Hepatocyte (in vitro differentiated cells): ENCODE measurements at regions not wholly inside any gene's neighbourhood (a gene's known extent, or its start where the extent isn't known, plus 50 kb on each side); places are given as distances from the start of the nearest gene placed in this dataset.

ENCODE experiments used
- EZH2 ChIP-seq: fragments of 200-600 bp; sonication (generic); IDR thresholded peaks from 2 replicates; pipeline ENCODE4 v1.6.1; 2016; ENCODE audit warnings: antibody characterized with exemption, mild to moderate bottlenecking, borderline replicate concordance
- EZH2phosphoT487 ChIP-seq: fragments of 200-600 bp; sonication (generic); IDR thresholded peaks from one replicate; pipeline ENCODE4 v1.6.1; 2018; ENCODE audit warnings: antibody characterized with exemption, mild to moderate bottlenecking, low read depth, moderate library complexity; ENCODE audit not compliant: unreplicated experiment, severe bottlenecking
- TF ChIP-seq, protein P1 (sequence below): fragments of 200-600 bp; sonication (generic); IDR thresholded peaks from 2 replicates; pipeline ENCODE4 v1.5.1; 2016; ENCODE audit warnings: antibody characterized with exemption, mild to moderate bottlenecking; ENCODE audit not compliant: poor library complexity

DNA sequence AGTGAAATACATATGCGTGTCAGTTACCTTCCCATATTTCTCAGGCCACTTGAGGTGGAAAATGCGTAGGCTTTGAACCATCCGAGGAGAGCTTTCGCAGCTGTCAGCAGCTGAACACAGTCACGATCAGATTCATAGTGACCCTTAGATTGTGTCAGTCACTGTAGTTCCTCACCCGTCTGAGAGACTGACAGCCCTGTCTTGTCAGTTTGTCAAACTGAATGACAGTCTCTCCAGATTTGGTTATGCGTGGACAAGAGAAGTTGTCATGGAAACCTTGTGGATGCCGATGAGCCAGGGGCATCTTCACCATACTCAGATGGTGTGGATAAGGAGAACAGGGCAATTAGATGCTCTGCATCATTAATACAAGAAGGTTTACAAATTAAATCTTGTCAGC, 546.3 kb downstream of the TYW1 start:
- no peak for TF ChIP-seq EZH2
- TF ChIP-seq, protein P1, sequence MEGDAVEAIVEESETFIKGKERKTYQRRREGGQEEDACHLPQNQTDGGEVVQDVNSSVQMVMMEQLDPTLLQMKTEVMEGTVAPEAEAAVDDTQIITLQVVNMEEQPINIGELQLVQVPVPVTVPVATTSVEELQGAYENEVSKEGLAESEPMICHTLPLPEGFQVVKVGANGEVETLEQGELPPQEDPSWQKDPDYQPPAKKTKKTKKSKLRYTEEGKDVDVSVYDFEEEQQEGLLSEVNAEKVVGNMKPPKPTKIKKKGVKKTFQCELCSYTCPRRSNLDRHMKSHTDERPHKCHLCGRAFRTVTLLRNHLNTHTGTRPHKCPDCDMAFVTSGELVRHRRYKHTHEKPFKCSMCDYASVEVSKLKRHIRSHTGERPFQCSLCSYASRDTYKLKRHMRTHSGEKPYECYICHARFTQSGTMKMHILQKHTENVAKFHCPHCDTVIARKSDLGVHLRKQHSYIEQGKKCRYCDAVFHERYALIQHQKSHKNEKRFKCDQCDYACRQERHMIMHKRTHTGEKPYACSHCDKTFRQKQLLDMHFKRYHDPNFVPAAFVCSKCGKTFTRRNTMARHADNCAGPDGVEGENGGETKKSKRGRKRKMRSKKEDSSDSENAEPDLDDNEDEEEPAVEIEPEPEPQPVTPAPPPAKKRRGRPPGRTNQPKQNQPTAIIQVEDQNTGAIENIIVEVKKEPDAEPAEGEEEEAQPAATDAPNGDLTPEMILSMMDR = no peak
- no peak for TF ChIP-seq EZH2phosphoT487
